Loucy (cell line): ENCODE measurements at regions not wholly inside any gene's neighbourhood (a gene's known extent, or its start where the extent isn't known, plus 50 kb on each side); places are given as distances from the start of the nearest gene placed in this dataset.

Source experiments
- H2AFZ ChIP-seq: fragments of 200-600 bp; sonication (generic); 2 replicates; pipeline ENCODE4 v1.6.0; 2016; ENCODE audit warnings: antibody characterized with exemption, mild to moderate bottlenecking, low read length, moderate library complexity
- H3F3A ChIP-seq: fragments of 200-600 bp; 2 replicates; pipeline ENCODE4 v1.6.0; 2016; ENCODE audit warnings: antibody characterized with exemption, low read depth, mild to moderate bottlenecking
- H3K27me3 ChIP-seq: fragments of 200-600 bp; sonication (generic); 2 replicates; pipeline ENCODE4 v1.6.1; 2014; ENCODE audit warnings: low read length, mild to moderate bottlenecking; ENCODE audit not compliant: insufficient read depth, poor library complexity, severe bottlenecking
- H3K36me3 ChIP-seq: fragments of 200-600 bp; sonication (generic); 2 replicates; pipeline ENCODE4 v1.6.1; 2016; ENCODE audit warnings: low read length; ENCODE audit not compliant: insufficient read depth
- H3K4me1 ChIP-seq: fragments of 200-600 bp; sonication (generic); 2 replicates; pipeline ENCODE4 v1.5.1; 2014; ENCODE audit warnings: low read length, mild to moderate bottlenecking; ENCODE audit not compliant: insufficient read depth, poor library complexity, severe bottlenecking
- H3K4me2 ChIP-seq: fragments of 200-600 bp; sonication (generic); 2 replicates; pipeline ENCODE4 v1.6.0; 2014; ENCODE audit warnings: antibody characterized with exemption, low read length, low read depth, mild to moderate bottlenecking; ENCODE audit not compliant: poor library complexity, severe bottlenecking
- H3K4me3 ChIP-seq: fragments of 200-600 bp; sonication (generic); 2 replicates; pipeline ENCODE4 v1.5.1; 2014; ENCODE audit warnings: low read length, mild to moderate bottlenecking, mixed read lengths; ENCODE audit not compliant: poor library complexity, severe bottlenecking
- H3K79me2 ChIP-seq: fragments of 200-600 bp; sonication (generic); 2 replicates; pipeline ENCODE4 v1.6.1; 2014; ENCODE audit warnings: low read length; ENCODE audit not compliant: insufficient read depth
- H3K9ac ChIP-seq: fragments of 200-600 bp; sonication (generic); 2 replicates; pipeline ENCODE4 v1.6.0; 2014; ENCODE audit warnings: mild to moderate bottlenecking, low read depth, low read length, moderate library complexity; ENCODE audit not compliant: poor library complexity, severe bottlenecking
- H3K9me2 ChIP-seq: fragments of 200-600 bp; sonication (generic); replicated peaks from 2 replicates; pipeline ENCODE4 v1.6.1; 2016; ENCODE audit warnings: low read depth, low read length, mixed read lengths
- H3K9me3 ChIP-seq: fragments of 200-600 bp; sonication (generic); 2 replicates; pipeline ENCODE4 v1.6.1; 2014; ENCODE audit warnings: mild to moderate bottlenecking, antibody characterized with exemption, low read length, low read depth; ENCODE audit not compliant: insufficient read depth
- H4K20me1 ChIP-seq: fragments of 200-600 bp; sonication (generic); 2 replicates; pipeline ENCODE4 v1.6.0; 2014; ENCODE audit warnings: antibody characterized with exemption, low read length, mild to moderate bottlenecking; ENCODE audit not compliant: insufficient read depth, poor library complexity, severe bottlenecking
- CTCF ChIP-seq: fragments of 200-600 bp; sonication (generic); conservative IDR thresholded peaks from 2 replicates; pipeline ENCODE4 v1.5.1; 2014; ENCODE audit warnings: mild to moderate bottlenecking, antibody characterized with exemption, low read length
- EZH2phosphoT487 ChIP-seq: fragments of 200-600 bp; IDR thresholded peaks from 2 replicates; pipeline ENCODE4 v1.6.1; 2018; ENCODE audit warnings: antibody characterized with exemption, mild to moderate bottlenecking, moderate library complexity, borderline replicate concordance

GRCh38 chrX:122868631-122869030 is 315.4 kb upstream of the GRIA3 start:
- Histone ChIP-seq H3K9me2 (no peaks in the 10 kb centered on the region), H3K9ac (no peak overlapping the region), H2AFZ (no peak overlapping the region), H3K4me3 (no peak overlapping the region), H3K4me1 (no peaks in the 10 kb centered on the region), H3K4me2 (no peak overlapping the region), H3K79me2 (no peaks in the 10 kb centered on the region), H3K36me3 (no peaks in the 10 kb centered on the region), H3F3A (no peaks in the 10 kb centered on the region), H4K20me1 (no peaks in the 10 kb centered on the region), H3K9me3 (no peaks in the 10 kb centered on the region), H3K27me3 (no peaks in the 10 kb centered on the region)
- TF ChIP-seq CTCF = no peak
- TF ChIP-seq EZH2phosphoT487 = no peak

GRCh38 chrX:122869171-122869570 is 314.9 kb upstream of the GRIA3 start:
- no peaks in the 10 kb centered on the region for H3K36me3 ChIP-seq
- no peak overlapping the region for H2AFZ ChIP-seq

GRCh38 chrX:122878269-122878668 is 305.8 kb upstream of the GRIA3 start:
- H3K27me3 ChIP-seq = no peaks in the 10 kb centered on the region

More at GRCh38 chrX:122869171-122869570, 314.9 kb upstream of the GRIA3 start:
- no peaks in the 10 kb centered on the region for H3K79me2 ChIP-seq
- no peaks in the 10 kb centered on the region for H3K4me1 ChIP-seq
- H3K9ac ChIP-seq = no peak overlapping the region
- no peak overlapping the region for H3K4me2 ChIP-seq
- H3K9me3 ChIP-seq = no peaks in the 10 kb centered on the region
- no peak overlapping the region for H3K4me3 ChIP-seq
- no peaks in the 10 kb centered on the region for H3F3A ChIP-seq
- no peak for TF ChIP-seq CTCF
- TF ChIP-seq EZH2phosphoT487 = no peak
- H3K27me3 ChIP-seq = no peaks in the 10 kb centered on the region
- H3K9me2 ChIP-seq = no peaks in the 10 kb centered on the region
- H4K20me1 ChIP-seq = no peaks in the 10 kb centered on the region

More at GRCh38 chrX:122878269-122878668, 305.8 kb upstream of the GRIA3 start:
- H3K9ac ChIP-seq = no peak overlapping the region
- no peaks in the 10 kb centered on the region for H3K36me3 ChIP-seq
- no peak overlapping the region for H3K4me3 ChIP-seq
- H3K9me2 ChIP-seq = no peaks in the 10 kb centered on the region
- H3F3A ChIP-seq = no peaks in the 10 kb centered on the region
- no peak for TF ChIP-seq EZH2phosphoT487
- no peak for TF ChIP-seq CTCF
- no peak overlapping the region for H2AFZ ChIP-seq
- H3K4me2 ChIP-seq = no peak overlapping the region
- H3K9me3 ChIP-seq = no peaks in the 10 kb centered on the region
- no peaks in the 10 kb centered on the region for H4K20me1 ChIP-seq
- H3K4me1 ChIP-seq = no peaks in the 10 kb centered on the region
- H3K79me2 ChIP-seq = no peaks in the 10 kb centered on the region
